Jurkat, Clone E6-1 (cell line): ENCODE measurements at regions not wholly inside any gene's neighbourhood (a gene's known extent, or its start where the extent isn't known, plus 50 kb on each side); places are given as distances from the start of the nearest gene placed in this dataset.
A peak's percentile ranks its signal among the peaks of the same experiment; 100 is the strongest.

Experiments used
- DNase-seq: peaks from one replicate; pipeline ENCODE4 v3.0.0-alpha.2; 2011; ENCODE audit warnings: low read depth, low spot score
- H3K4me3 ChIP-seq: 2 replicates; pipeline ENCODE4 v1.5.1; 2011; ENCODE audit warnings: mild to moderate bottlenecking, low read length, control low read depth, moderate library complexity

DNA sequence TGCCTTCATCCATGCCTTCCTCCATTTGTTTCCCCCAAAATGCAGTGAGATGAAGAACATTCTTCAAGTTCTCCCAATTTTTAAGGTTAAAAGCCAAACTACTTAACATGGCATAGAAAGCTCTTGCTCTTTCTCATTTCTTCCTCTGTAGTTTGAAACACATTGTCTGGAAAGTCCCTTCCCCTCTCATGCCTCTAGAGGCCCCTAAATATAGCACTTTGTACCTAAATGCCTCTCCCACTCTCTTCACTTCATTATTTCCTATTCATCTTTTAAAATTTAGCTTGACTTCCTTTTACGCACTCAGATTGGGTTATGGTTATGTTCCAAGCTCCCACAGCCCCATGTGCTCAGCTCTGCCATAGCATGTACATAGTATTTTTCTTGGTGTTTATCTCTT is 389.3 kb downstream of the HDGFL1 start:
- no peak for DNase-seq
- H3K4me3 ChIP-seq: no peak overlapping the region

DNA sequence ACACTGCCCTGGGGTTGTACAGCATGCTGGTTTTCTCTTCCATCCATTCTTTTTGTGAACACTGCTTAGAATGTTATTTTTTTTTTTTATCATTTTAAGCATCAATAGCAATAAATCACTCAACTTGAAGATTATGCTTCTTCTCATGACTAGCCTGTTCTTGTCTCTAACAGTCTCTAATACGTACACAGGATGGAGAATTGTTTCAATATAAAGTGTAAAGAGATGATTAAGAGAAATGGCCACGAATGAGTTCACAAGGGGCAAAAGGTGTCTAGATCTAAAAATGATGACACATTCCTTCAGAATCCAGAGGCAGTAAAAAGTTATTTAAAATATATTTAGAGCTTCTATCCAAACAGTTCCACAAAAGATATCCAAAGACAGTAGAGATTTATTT is 390.2 kb downstream of the HDGFL1 start:
- no peak overlapping the region for H3K4me3 ChIP-seq
- no peak for DNase-seq

DNA sequence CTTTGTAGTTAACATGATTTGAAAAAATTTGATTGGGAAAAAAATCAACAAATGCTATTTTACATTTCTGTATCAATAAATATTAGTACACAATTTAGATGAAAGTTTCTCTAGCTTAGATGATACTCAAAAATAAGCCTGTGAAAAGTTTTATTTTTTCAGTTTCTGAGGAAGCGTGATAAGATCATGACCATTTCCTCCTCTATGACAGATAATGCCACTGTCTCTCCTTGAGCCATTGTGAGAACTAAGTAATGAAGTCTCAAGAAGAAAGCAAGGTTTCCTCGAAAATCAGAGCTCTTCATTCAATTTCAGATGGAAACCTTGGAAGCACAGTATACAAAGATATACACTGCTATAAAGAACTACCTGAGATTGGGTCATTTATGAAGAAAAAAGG is 395.0 kb downstream of the HDGFL1 start:
- peak; percentile 4 for DNase-seq
- H3K4me3 ChIP-seq: no peak overlapping the region

DNA sequence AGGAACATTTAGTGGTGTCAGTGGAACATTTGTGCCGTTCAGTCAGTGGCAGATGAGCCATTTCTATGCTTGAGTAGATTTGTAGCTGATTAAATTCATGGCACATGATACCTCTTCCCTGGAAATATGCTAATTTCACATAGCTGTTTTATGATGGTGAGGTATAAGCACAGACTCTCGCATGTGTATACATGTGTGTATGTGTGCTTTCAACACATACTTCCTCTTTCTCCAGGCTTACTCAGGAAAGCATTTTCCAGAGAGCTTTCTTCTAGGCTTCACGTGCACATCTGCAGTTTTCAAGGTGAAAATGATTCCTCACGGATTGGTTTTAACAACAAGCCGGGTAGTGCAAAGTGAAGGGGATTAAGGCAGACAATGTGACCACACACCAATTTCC is 396.5 kb downstream of the HDGFL1 start:
- H3K4me3 ChIP-seq: no peak overlapping the region
- DNase-seq: no peak

DNA sequence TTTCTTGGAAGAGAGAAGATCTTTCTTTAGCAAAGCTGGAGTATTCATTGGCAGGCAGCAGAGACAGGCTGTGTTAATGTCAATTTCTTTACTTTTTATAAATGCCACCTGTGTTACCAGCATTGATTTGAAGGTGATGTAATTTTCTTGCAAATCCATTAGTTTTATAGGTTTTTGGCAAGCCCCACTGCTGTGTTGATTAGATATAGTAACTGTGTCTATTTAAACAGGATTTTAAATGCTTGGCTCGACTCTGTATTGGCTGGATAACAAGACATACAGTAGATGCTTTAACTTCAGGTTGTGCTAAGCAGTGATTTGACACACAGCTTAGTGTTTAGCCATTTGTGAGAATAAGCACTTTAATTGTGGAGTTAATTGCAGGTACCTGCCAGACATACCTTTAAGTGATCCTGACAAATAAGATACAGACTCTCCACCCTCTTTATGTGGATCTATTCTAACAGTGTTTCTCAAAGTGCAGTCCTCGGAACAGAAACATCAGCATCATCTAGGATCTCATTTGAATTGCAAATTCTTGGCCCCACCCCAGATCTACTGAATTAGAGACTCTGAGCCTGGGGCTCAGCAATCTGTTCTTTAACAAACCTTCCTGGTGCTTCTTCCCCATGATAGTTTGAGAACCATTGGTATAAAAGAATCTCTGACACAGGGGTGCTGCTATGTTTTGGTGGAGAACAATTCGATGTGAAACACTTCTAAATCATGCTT is 397.5 kb downstream of the HDGFL1 start:
- DNase-seq: no peak
- H3K4me3 ChIP-seq: no peak overlapping the region

DNA sequence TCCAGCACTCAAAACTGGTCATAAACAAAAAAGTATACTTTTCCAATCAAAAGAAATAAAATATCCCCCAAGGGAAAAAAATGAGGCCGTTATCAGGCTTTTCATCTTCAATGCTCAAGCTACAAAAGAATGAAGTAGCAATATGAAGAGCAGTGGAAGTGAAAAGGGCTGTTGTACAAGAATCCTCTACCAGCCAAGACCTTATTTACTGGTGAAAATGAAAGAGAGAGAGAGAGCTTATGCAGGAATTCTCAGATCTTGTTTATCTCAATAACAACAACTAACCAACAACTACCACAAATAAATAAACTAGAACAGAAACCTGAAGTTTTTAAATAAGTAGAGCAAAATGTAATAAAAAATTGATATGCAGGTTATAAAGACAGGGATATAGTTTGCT is 400.6 kb downstream of the HDGFL1 start:
- H3K4me3 ChIP-seq: no peak overlapping the region
- DNase-seq: no peak

DNA sequence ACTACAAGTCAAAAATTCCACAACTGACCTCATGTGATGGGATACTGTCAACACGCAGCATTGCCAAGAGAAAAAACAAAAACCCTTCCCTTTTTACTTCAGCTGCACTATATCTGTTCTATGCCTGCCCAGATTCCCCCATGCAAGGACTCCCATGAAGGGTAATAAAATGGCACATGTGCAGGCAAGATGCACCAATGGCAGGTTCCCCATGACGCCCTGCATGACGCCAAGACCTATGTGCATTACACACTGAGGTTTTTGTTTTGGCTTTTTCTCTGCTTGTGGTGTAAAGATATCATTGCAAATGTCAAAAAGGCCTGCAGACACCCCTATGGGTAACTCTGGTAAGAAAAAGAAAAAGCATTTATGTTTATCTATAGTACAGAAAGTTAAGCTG is 403.4 kb downstream of the HDGFL1 start:
- DNase-seq: no peak
- no peak overlapping the region for H3K4me3 ChIP-seq

DNA sequence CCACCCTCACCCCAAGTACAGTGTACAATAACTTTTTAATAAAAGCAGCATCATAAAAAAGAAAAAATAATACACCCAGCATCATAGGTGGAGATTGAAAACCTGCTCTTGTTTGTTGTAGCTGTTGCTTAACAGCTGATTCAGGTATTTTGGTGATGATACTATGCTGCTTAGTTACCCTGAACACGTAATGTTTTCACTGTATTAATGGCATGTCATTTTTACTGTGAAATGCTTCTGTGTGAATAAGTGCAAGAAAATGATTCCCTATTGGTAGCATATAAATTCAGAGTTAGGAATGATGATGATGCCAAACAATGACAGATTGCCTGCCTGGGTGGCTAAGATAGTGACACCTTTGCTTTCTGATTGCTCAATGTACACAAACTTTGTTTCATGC is 405.7 kb downstream of the HDGFL1 start:
- no peak for DNase-seq
- H3K4me3 ChIP-seq: no peak overlapping the region

DNA sequence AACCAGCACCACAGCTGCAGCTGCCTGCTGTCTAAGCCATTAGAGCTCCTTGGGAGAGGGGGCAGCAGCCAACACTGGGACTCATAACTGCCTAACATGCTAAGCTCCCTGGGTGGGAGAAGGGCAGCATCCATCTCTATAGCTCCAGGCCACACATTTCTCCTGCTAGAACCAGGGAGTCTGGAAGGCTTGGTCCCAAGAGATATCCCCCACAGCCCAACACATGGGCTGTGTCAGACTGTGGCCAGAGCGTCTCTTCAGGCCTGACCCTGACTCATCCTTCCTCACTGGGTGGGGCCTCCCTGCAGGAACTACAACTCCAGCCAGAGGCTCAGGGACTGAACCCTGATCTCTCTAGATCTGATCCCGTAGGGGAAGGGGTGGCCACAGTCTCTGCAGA is 411.1 kb downstream of the HDGFL1 start:
- no peak for DNase-seq
- H3K4me3 ChIP-seq: no peak overlapping the region

DNA sequence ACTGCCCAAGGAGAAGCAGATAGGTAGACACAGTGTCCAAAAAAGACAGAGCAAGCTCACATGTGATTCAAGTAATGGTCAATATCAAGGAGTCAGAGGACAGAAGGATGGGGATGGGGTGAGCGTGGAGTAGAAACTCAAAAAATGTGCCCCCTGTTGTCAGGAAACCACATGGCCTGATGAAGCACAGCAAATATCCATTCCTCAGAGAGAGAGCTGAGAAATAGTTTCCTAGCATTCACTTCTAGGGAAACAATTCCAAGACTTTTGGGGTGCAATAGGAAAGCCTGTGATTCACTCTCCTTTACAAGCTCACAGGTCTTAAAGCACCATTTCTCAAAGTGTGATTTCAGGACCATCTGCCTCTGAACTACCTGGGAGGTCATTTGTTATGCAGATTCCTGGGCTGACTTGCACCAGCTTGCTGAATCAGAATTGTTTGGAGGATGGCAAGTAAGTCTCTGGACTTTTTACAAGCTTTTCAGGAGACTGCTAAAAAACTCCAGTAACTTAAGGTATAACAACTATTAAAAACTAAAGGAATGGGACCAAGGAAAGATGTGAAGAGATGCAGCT is 432.8 kb downstream of the HDGFL1 start:
- no peak for DNase-seq
- H3K4me3 ChIP-seq: no peak overlapping the region

DNA sequence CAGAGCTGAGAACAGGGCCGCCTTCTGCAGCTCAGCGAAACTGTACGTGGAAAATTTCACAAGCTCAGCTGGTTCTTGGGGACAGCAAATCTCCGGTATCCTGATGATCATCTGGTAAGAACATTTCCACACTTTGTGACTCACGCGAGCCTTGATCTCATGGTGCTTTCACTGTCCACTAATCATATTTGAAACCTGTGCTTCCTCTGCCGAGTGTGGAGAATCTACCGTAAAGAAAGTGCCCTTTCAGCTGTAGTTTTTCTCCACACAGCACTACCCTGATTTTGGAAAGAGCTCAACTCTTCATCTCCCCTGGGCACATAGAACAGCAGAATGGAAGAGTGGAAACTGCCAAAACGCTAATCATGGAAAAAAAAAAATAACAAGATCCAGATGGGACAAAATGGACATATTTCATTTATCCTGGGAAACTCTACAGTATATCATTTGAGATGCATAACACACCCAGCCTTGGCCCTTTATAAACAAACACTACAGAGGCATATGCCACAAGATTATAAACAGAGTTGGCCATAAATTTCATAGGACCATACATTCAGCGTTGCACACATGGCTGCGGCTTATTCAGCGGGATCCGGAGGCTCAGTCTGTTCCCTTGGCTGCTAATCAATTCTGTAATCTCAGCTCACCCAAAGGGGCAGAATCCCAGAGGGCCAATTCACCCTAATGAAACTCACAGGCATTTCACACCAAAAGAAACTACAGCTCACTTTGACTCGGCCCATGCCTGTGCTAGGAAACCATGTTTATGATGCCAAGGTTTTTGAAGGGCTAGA is 434.5 kb downstream of the HDGFL1 start:
- H3K4me3 ChIP-seq: no peak overlapping the region
- DNase-seq: no peak

DNA sequence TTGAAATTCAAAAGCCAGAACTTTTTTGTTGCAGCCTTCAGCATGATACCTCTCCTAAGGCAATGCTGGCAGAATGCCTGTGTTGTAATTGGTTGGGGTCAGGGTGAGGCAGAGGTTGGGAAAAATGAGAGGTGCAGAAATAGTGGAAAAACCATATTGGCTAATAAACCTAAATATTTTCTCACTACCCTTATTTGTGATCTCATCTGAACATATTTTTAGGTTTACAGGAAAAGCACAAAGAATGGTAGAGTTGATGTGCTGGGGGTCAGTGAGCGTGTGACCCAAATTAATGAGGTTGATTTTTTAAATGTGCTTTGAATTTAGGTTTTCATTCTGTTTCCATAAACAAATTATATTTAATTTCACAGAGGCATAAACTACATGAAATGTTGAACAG is 437.3 kb downstream of the HDGFL1 start:
- no peak overlapping the region for H3K4me3 ChIP-seq
- DNase-seq: no peak

DNA sequence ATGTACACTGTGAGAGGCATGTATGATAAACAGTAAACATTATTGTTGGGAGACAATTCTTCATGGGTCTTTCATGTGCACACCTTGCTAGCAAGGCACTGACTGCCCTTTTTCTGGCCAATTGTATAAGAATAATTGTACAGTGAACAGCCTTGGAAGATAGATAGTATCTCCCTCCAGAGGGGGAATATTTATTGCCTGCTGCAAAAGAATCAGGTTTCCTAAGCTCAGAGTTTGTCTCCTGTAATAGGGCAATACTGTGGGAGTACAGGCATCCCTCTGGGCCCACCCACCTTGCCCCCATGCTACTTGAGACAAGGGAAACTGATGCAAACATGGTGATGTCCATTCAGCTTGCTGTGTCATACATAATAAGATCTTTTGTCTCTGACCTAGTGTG is 442.2 kb downstream of the HDGFL1 start:
- H3K4me3 ChIP-seq: no peak overlapping the region
- DNase-seq: no peak

DNA sequence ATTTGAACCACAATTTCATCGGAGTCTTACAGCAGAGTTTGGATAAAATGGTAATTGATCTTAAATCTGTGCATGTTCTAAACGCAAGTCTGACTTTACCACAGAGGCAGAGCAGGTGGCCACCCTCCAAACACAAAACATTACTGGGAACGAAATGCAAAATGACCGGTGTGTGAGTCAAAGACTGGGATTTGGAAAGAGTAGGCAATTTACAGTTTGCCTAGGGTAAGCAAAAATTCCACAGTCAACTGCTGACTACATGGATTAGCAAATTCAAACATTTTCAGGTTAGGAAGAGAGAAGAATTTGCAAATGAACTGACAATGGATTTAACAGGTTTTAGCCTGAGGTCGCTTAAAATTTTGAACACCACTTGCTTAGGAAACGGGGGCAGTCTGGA is 444.4 kb downstream of the HDGFL1 start:
- H3K4me3 ChIP-seq: no peak overlapping the region
- DNase-seq: no peak

DNA sequence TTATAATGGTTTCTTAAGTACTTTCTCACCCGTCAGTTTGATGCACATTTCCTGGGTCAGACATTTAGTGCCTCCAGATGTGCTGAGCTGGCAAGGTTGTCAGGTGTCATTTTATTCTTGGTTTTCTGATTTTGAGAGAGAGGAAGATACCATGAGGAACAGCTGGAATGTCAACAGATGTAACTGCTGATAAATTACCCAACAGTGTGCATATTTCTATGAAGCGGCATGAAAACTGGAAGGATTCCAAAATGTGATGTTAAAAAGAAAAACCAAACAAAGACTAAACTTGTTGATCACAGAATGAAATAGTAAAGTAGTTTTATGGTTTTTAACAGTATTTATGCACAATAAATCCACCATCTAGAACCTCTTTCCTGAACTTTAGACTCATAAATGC is 447.3 kb downstream of the HDGFL1 start:
- H3K4me3 ChIP-seq: no peak overlapping the region
- DNase-seq: no peak

DNA sequence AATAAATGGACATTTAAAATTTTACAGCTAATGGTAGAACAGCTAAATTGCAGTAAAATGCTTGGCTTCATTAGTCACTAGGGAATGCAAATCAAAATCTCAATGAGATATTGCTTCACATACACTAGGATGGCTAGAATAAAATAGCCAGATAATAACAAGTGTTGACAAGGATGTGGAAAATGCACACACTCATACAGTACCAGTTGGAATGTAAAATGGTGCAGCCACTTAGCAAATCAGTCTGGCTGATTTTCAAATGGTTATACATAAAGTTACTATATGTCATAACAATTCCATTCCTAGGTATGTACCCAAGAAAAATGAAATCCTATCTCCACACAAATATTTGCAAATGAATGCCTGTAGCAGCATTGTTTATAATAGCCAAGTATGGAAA is 452.1 kb downstream of the HDGFL1 start:
- no peak overlapping the region for H3K4me3 ChIP-seq
- DNase-seq: no peak

DNA sequence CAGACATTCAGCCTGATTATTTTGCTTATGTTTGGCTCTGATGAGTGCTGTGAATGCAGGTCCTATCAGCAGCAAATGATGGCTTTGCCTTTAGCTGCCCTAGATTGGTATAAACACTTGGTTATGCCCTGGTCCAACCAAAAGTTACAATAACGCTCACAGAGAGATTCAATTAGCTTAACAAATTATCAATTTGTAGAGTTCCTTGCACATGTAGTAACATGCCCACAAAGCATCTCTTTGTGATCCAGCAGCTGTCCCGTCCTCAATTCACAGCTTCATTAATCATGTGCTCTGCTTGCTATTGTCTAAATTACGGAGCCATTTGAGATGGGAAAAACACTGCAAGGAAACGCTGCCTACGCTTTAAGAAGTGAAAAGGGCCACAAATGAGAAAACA is 457.9 kb downstream of the HDGFL1 start:
- no peak for DNase-seq
- H3K4me3 ChIP-seq: no peak overlapping the region

DNA sequence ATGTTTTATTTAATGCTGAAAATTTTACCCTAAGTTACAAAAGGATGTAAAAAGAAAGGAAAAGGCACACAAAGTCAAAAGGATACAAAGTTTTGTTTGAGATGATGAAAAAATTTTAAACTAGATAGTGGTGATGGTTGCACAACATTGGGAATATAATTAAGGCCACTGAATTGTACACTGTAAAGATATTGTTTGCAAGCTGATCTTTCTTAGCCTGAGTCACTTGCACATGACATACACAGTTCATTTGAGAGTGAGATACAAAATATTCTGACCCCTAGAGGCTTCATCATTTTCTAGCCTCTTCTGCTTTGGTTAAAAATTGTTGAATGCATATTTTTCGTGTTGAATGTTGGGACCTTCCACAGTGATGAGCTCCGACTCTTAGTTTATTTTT is 462.6 kb downstream of the HDGFL1 start:
- no peak for DNase-seq
- H3K4me3 ChIP-seq: no peak overlapping the region

DNA sequence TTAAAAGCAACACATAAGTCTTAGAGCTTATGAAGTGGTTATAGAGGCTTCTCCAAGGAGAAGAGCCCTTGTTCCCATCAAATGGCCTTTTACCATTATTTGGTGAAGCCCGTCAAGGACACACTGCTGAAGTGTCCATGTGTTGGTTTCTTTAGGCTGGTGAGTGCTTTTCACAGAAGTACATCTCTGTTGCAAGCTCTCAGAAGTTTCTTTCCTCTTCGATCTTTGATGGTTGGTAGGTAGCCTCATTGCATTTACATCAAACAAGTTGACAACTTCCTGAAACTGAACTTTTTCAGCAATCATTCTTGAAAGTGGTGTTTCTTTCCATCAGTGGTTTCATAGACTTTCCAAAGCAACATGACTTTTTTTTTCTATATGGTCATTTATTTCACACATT is 465.6 kb downstream of the HDGFL1 start:
- no peak overlapping the region for H3K4me3 ChIP-seq
- peak; percentile 3 for DNase-seq

DNA sequence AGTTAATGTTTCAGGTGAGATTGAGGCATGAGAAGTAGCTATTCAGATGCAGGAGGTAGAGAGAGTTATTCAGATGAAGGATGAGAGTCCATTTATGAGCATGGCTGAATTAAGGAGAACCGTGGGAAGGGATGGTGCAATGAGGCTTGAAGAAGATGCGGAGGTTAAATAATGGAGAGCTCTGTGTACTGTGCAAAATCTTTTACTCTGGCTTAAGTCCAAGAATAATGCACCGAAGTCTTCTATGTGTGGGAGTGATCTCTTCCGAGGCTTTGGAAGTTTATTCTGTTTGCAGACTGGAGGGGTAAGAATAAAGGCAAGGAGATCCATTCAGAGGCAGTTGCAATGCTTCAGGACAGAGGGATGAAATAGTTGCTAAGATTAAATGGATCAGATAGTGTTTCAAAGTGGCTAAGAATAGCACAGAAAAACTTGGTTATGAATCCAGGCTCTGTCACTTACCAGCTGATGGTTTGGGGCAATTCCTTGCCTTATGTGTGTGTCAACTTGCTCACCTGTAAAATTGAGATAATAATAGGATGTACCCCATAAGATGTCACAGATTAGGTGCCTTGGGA is 467.1 kb downstream of the HDGFL1 start:
- H3K4me3 ChIP-seq: no peak overlapping the region
- no peak for DNase-seq
